GM18520 (cell line): ENCODE measurements at regions not wholly inside any gene's neighbourhood (a gene's known extent, or its start where the extent isn't known, plus 50 kb on each side); places are given as distances from the start of the nearest gene placed in this dataset.
"Not testable (repeated sequence)": the region's sequence is repeated elsewhere in the genome, so short reads cannot be mapped to it uniquely, and the experiment has no call there.

ENCODE experiments used
- ATAC-seq: cut with Tn5 transposase; IDR thresholded peaks from one replicate; pipeline ENCODE4 v1.9.1; 2021; ENCODE audit not compliant: unreplicated experiment

DNA sequence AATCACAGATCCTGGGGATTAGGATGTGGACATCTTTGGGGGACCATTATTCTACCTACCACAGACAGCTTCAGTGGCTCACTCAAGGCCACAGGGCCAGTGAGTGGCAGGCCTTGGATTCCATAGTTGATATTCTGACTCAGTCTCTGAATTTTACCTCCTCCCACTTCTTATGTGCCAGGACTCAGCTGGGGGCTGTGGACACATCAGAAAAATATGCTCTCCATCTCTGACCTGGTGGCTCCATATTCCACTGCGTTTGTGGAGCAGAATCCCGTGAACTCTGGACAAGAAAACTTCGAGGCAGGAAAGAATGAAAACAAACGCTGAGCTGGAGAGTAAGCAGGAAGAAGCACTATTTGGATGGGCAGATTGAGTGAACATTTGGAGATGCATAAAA, 301.8 kb upstream of the MAF start:
- ATAC-seq: no peak

GRCh38 chr16:79901522-79901921, 301.0 kb upstream of the MAF start:
- no peak for ATAC-seq

DNA sequence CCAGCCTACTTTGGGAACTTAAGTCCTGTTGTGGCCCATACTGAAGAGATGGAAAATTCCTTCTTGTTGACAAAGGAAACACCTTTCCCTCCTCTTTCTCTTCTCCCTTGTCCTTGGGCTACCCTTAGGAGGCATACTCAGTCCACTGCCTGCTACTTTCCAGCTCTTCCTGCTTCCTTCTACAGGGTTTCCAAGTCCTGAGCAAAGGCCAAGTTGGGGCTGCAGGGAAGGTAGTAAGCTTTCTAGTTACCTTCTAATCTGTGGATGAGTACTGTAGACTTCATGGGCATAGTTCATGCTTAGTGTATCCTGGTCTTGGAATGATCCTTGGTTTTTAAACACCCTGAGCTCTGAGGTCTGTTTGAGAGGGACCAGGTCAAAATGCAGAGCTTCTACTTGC, 299.2 kb upstream of the MAF start:
- no peak for ATAC-seq

DNA sequence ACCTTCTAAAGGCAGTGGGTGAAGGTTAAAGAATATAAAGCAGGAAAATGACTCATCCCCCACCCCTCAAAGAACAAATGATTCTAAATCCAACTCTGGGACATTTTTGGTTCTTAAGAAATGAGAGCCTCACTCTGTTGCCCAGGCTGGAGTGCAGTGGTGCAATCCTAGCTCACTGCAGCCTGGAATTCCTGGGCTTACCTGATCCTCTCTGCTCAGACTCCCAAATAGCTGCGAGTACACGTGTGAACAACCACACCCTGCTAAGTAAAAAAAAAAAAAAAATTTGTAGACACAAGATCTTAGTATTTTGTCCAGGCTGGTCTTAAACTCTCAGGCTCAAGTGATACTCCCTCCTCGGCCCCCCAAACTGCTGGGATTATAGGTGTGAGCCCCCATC, 298.8 kb upstream of the MAF start:
- ATAC-seq: no peak

DNA sequence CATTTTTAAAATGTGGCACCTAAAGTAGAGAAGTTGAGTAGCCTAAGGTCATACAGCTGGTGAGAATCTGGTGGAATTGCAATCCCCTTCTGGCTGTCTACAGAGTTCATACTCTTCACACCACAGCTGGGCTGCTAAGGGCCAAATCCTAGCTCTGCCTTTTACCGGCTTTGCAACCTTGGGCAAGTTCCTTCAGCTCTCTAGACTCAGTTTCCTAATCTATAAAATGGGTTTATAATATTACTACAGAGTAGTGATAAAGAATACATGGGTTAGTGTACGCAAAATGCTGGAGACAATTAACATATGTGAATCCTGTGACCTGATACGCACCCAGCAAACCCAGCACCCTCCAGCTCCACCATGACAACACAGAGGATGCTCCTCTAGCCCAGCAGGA, 298.2 kb upstream of the MAF start:
- no peak for ATAC-seq

DNA sequence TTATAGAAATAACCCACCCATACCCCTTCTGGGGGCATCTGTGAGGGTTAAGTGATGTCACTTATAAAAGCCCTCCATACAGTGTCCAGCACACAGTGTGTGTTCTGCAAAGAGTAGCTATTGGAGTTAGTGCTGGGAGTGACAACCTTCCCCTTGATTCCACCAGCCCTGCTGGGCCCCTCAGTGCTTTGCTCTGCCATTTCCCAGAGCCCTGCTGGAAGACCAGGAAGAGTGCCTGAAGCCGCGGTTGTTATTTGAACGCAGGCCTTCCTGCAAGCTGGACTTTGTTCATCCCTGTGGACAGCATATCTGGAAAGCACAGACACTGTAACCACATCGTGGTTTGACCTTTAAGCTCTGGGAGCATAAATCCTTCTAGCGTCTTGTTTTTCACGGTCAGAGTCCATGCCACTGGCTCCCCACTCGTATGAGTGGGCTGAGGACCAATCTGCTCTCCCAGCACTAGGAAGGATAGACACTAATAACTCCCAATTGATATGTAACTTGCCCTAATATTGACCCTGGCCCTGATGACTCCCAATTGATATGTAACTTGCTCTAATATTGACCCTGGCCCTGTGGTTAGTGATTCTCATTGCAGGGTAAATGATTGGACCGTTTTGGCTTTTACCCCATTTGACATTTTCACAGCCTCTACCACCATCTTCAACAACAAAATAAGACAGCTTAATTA, 297.1 kb upstream of the MAF start:
- no peak for ATAC-seq

- no peak for ATAC-seq
Observed at GRCh38 chr16:79897104-79897452, 296.5 kb upstream of the MAF start.

DNA sequence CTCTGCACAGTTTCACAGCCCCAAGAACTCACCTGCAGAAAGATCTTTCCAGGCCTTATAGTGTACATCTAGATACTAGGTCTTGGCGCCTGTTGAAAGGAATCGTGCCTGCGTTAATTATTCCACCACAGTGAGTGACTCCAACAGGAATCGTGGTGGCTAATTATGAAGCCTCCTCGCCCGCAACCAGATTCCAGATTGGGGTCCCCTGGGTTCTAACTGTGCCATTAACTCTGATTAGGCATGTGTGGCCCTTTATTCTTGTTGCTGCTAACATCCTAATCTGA, 295.3 kb upstream of the MAF start:
- ATAC-seq: no peak

DNA sequence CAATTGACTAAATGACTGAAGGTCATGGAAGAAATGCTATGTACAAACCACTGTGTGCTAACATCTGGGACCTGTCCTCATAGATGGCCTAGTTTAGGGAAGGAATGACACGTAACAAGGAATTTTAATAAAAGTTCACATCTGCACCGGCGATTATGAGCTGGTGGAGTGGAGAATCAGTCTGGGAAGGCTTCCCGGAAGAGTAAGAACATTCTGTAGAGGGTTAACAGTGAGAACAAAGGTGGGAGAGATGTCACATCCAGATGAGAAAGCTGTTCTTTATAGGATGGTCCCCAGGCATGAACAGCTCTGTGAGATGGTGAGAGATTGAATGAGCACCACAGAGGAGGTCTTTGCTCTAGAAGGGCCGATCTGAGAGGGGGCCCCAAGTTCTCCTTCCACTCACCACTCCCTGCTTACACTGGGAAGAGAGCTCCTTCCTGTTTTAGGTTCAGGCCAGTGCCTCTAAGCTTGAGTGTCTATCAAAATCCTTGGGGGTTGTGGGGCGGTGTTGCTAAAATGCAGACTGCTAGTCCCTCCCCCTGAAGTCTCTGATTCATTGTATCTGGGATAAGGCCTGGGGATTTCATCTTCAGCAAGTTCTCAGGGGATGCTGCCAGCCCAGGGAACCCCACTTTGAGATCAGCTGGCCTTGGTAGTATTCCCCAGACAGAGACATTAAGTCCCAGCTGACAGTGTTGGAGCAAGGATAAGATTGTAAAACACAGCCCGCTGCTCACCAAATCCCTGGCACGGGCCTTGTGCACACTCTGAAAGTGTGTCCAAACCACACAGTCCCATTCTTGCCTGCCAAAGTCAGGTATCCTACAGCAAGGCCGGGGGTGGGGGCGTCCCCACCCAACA, 294.7 kb upstream of the MAF start:
- no peak for ATAC-seq

GRCh38 chr16:79893445-79893844, 292.9 kb upstream of the MAF start:
- ATAC-seq: no peak

- no peak for ATAC-seq
Observed at GRCh38 chr16:79892278-79892677, 291.7 kb upstream of the MAF start.

GRCh38 chr16:79891458-79891857, 290.9 kb upstream of the MAF start:
- ATAC-seq: no peak

GRCh38 chr16:79887541-79888540, 287.3 kb upstream of the MAF start:
- ATAC-seq: no peak

GRCh38 chr16:79885320-79885719, 284.8 kb upstream of the MAF start:
- no peak for ATAC-seq

GRCh38 chr16:79883494-79883893, 283.0 kb upstream of the MAF start:
- no peak for ATAC-seq

GRCh38 chr16:79882340-79883005, 281.9 kb upstream of the MAF start:
- no peak for ATAC-seq

- ATAC-seq: not testable (repeated sequence)
Observed at GRCh38 chr16:79881107-79881506, 280.6 kb upstream of the MAF start.

DNA sequence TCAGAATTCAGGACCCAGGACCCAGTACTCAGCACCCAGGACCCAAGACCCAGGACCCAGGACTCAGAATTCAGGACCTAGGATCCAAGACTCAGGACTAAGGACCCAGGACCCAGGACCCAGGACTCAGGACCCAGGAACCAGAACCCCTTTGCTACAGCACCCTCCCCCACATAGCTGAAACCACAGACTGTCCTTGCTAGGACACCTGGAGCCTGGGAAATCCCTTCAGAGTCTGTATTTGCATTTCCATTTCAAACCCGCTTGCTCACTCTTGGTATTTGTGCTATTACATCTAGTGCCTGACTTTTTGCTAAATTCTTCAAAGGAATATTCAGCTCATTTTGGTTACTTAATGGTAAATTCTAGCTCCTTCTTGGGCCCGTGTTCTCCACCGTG, 275.8 kb upstream of the MAF start:
- ATAC-seq: no peak

DNA sequence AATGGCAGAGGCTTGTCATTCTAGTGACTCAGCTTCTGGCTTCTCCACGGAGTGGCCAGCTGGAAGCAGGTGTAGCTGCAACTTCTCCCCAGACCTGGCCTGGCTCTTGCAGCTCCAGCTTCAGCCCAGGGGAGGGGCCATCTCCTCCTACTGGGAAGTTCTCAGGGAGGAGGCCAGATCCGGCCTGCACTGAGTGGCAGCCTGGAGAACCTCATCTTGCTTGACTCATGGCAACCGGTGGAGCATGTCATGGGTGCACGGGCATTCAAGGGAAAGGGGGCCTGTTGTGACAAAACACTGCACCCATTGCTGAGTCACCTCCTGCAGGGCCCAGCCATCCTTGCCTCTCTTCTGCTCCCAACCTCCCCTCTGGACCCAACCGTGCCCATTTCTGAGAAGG, 273.9 kb upstream of the MAF start:
- no peak for ATAC-seq

DNA sequence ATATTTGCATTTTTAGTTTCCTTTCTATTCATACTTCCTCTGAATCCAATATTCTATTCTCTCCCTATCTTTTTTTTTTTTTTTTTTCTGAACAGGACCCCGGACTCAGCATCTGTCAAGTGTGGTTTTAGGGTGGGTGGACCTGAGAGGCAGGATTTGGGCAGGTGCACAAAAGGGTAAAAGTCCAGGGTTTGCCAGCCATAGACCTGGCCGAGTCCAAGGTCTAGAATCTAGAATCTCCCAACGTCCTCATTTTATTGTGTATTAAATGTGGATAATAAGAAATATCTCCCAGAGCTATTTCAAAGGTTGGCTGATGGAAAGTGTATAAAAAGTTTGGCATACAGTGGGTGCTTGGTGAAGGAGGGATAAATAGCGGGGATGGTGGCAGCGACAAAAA, 273.3 kb upstream of the MAF start:
- no peak for ATAC-seq

- no peak for ATAC-seq
Observed at GRCh38 chr16:79871906-79872305, 271.4 kb upstream of the MAF start.
